GM12874 (cell line): ENCODE measurements at regions not wholly inside any gene's neighbourhood (a gene's known extent, or its start where the extent isn't known, plus 50 kb on each side); places are given as distances from the start of the nearest gene placed in this dataset.

Experiments
- CTCF ChIP-seq: IDR thresholded peaks from 2 replicates; pipeline ENCODE4 v1.5.1; 2011; ENCODE audit warnings: low read depth, mild to moderate bottlenecking, control low read depth, low read length, moderate library complexity; ENCODE audit not compliant: insufficient read depth

- no peak for TF ChIP-seq CTCF
Observed at GRCh38 chr5:125700380-125700861, 722.8 kb upstream of the GRAMD2B start.

DNA sequence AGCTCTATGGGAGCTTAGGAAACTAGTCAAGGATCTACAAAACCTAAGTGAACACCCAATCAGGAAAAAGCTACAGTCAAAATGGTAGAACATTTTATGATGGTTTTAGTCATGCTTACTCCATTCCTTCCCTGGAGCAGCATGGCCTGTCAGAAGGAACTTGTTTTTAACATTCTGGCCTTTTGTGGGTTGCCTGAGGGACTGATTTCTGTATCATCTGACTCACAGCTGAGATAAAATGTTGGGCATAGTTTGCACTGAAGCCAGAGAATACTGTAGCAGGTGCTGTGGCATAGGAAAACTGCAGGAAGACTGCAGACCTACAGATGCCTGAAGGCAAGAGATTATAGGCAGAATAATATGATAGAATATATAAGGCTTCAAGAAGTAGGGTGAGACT is 719.6 kb upstream of the GRAMD2B start:
- no peak for TF ChIP-seq CTCF

GRCh38 chr5:125704888-125705287 is 718.3 kb upstream of the GRAMD2B start:
- no peak for TF ChIP-seq CTCF

- no peak for TF ChIP-seq CTCF
Observed at GRCh38 chr5:125708583-125708982, 714.6 kb upstream of the GRAMD2B start.

GRCh38 chr5:125710745-125711144 is 712.5 kb upstream of the GRAMD2B start:
- TF ChIP-seq CTCF = no peak

DNA sequence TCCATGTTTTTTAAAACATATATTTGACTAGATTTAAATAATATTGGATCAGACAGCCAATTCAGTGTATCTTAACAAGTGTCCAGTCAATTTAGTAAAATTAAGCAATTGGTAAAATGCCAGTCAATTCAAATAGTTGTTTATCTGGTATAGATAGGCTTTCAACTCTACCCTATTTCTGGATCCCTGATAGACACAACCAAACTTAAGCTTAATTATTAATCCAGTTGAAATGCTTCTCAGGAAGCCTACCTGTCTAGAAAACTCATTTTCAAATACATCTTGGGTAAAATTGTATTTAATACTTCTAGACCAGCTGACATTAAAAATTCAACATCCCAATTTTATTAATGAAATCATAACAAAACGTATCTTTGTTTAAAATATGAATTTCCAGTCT is 710.8 kb upstream of the GRAMD2B start:
- no peak for TF ChIP-seq CTCF

GRCh38 chr5:125713109-125713805 is 710.0 kb upstream of the GRAMD2B start:
- no peak for TF ChIP-seq CTCF

- TF ChIP-seq CTCF = no peak
Observed at GRCh38 chr5:125715216-125715615, 708.0 kb upstream of the GRAMD2B start.
